Adrenal gland (tissue), 9 donors: ENCODE measurements at regions not wholly inside any gene's neighbourhood (a gene's known extent, or its start where the extent isn't known, plus 50 kb on each side); places are given as distances from the start of the nearest gene placed in this dataset.

Source experiments
- DNase-seq, 7 donors: peaks; one replicate each; pipeline ENCODE4 v3.0.0-alpha.2; 2019 to 2020
- H3K27ac ChIP-seq, 5 donors: fragments of 200-600 bp; sonication (generic) in 4 of 5; 1 replicate in 3 of 5; 2 replicates in 2 of 5; pipeline versions ENCODE4 v1.5.1 to v1.8.0; 2016 to 2020; ENCODE audit warnings: mild to moderate bottlenecking in 1 of 5
- H3K27me3 ChIP-seq: fragments of 200-600 bp; 2 replicates; pipeline ENCODE4 v1.8.0; 2021
- H3K36me3 ChIP-seq, 2 donors: fragments of 200-600 bp; replicated peaks in 1 of 2; 1 replicate in 1 of 2; 2 replicates in 1 of 2; pipeline versions ENCODE4 v1.5.1 to v1.8.0; 2018 to 2022
- H3K4me1 ChIP-seq, 2 donors: fragments of 200-600 bp; replicated peaks in 1 of 2; 1 replicate in 1 of 2; 2 replicates in 1 of 2; pipeline versions ENCODE4 v1.5.1 to v1.8.0; 2018 to 2021
- H3K4me3 ChIP-seq, 4 donors: fragments of 200-600 bp; sonication (generic) in 3 of 4; one replicate each; pipeline ENCODE4 v1.5.1; 2016 to 2018
- H3K9me3 ChIP-seq, 3 donors: fragments of 200-600 bp; sonication (generic) in 1 of 3; replicated peaks in 1 of 3; 1 replicate in 2 of 3; 2 replicates in 1 of 3; pipeline versions ENCODE4 v1.5.1 to v1.8.0; 2016 to 2021
- CTCF ChIP-seq, 6 experiments: fragments of 450-650 bp in 4 of 6; fragments of 200-600 bp in 2 of 6; sonication (generic) in 1 of 6; IDR thresholded peaks; 1 replicate in 5 of 6; 2 replicates in 1 of 6; pipeline versions ENCODE4 v1.5.1 to v1.8.0; 2016 to 2021; ENCODE audit warnings: antibody characterized with exemption in 6 of 6, mild to moderate bottlenecking in 2 of 6, moderate library complexity in 1 of 6
- POLR2A ChIP-seq, 2 donors: fragments of 450-650 bp; IDR thresholded peaks; one replicate each; pipeline ENCODE4 v1.6.1; 2017; ENCODE audit warnings: antibody characterized with exemption in 2 of 2, mild to moderate bottlenecking in 2 of 2, moderate library complexity in 1 of 2
- WGBS, 4 donors: extraction: QIAGEN DNeasy Blood & Tissue Kit in 2 of 4; methylation state at CpG; one replicate each; pipeline versions ENCODE4 v1.1.5 to v1.1.7; 2013 to 2017; 5-methylcytosine and 5-hydroxymethylcytosine counted together
- intact Hi-C, 2 donors: fragments of 100-400 bp; cut with DNase I; formaldehyde crosslinking; loops; one replicate each; pipeline versions ENCODE4 v1.14.1 to v1.15.0; 2022 to 2023
- donor health status: healthy with polysubstance abuse.
- donor health status: Bipolar disorder and iron deficiency.
- donor health status: DM: yes; HTN: yes; CAD: no.
- donor health status: DM: no; HTN: no; CAD: no.
- donor health status: DM: no; HTN: no; CAD: no.

DNA sequence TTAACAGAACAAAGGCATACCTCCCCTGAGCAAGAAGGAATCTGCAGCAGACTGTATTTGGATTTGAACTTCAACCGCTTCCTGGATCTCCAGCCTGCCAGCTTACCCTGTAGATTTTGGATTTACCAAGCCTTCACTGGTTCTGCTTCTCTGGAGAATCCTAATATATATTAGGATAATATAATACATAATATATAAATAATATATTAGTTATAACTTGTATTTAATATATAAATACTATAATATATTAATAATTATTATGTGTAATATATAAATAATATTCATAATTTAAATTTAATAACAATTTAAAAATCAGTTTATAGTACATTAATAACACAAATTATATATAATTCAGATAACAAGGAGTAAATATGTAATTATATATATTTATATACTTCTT lies 121.4 kb downstream of the COX18 start:
- no peaks in the 10 kb centered on the region for H3K36me3 ChIP-seq
- intact Hi-C loops = no loop called here
- no peak overlapping the region for H3K27ac ChIP-seq
- TF ChIP-seq CTCF (IDR thresholded peaks at IDR 0.05) (no peak), POLR2A (IDR thresholded peaks at IDR 0.05) (no peak)
- no peaks in the 10 kb centered on the region for H3K9me3 ChIP-seq
- H3K4me1 ChIP-seq = no peaks in the 10 kb centered on the region
- DNase-seq = no peak
- no peak overlapping the region for H3K4me3 ChIP-seq
- H3K27me3 ChIP-seq = no peaks in the 10 kb centered on the region
- WGBS, 4 donors = 78 to 94% (median 88%) methylated on average over 1 of the region's 1 CpG

DNA sequence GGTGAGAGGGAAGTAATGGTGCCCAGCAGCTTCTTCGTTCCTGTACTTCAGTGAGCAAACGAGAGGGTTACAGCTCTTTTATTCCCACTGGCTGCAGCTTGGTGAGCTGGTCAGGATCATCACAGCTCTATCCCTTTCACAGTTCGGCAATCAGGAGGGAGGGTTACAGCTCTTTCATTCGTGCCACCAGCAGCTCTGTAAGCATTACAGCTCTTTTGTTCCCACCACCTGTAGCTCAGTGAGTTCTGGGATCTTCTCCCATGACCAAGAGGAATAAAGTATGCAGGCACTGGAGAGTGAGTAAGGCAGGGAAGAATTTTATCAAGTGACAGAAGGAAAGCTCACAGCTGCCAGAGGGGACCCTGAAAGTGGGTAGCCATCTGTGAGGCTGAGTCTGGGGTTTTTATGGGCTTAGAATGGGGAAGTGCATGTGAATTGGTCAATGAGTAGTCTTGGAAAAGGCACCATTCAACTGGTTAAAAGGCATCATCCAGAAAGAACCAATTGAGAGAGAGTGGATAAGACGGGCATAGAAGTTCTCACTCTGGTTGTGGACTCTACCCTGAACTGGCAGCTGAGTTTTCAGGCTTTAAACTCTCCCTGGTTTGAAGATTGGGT lies 123.7 kb downstream of the COX18 start:
- TF ChIP-seq POLR2A (IDR thresholded peaks at IDR 0.05) (no peak), CTCF (IDR thresholded peaks at IDR 0.05) (no peak)
- Histone ChIP-seq H3K27ac (no peak overlapping the region), H3K4me3 (no peak overlapping the region), H3K4me1 (no peaks in the 10 kb centered on the region), H3K36me3 (no peaks in the 10 kb centered on the region), H3K27me3 (no peaks in the 10 kb centered on the region), H3K9me3 (no peaks in the 10 kb centered on the region)
- no peak for DNase-seq
- WGBS, 4 donors = 58 to 72% (median 69%) methylated on average over 5 of the region's 5 CpGs
- intact Hi-C loops = no loop called here

DNA sequence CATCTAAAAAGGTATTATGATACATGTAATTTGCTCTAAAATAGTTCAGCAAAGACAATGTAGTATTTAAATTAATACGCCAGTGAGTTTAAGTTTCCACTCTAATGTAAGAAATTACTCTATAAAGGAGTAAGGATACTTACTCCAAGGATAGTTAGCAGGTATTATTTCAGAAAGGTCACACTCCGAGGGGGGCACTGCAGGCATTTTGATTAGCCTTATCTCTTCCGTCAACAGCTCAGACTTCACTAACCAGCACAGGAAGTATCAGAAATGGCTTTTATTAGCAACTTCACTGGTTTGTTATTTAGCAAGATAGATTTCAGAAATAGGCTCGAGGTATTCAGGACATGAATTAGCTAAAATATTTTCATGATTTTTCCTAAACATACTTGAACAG lies 127.0 kb downstream of the COX18 start:
- no peaks in the 10 kb centered on the region for H3K36me3 ChIP-seq
- DNase-seq = no peak
- WGBS, 4 donors = 53 to 56% (median 54%) methylated on average over 4 of the region's 4 CpGs
- H3K27me3 ChIP-seq = no peaks in the 10 kb centered on the region
- no peaks in the 10 kb centered on the region for H3K9me3 ChIP-seq
- intact Hi-C loops = no loop called here
- no peak overlapping the region for H3K27ac ChIP-seq
- no peaks in the 10 kb centered on the region for H3K4me1 ChIP-seq
- no peak for TF ChIP-seq POLR2A (IDR thresholded peaks at IDR 0.05)
- no peak for TF ChIP-seq CTCF (IDR thresholded peaks at IDR 0.05)
- H3K4me3 ChIP-seq = no peak overlapping the region

DNA sequence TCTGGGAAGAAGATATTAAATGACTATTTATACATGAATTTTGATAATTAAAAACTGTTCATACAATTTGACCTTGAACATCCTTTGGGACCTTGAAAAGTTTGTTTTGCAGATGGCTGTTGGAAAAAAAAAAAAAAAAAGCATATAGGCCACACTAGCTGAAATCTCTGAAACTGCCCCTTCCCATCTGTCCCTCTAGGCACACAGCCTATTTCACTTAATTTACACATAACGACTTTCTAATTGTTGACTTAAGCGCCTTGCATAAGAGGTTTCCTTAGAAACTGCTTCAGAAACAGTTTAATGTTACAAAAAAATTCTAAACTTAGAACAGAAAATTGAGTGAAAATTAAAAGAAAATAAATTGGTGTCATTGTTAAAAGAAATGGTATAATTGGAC lies 131.0 kb downstream of the COX18 start:
- Histone ChIP-seq H3K9me3 (no peaks in the 10 kb centered on the region), H3K27me3 (no peaks in the 10 kb centered on the region), H3K4me3 (no peak overlapping the region), H3K27ac (no peak overlapping the region), H3K36me3 (no peaks in the 10 kb centered on the region), H3K4me1 (no peaks in the 10 kb centered on the region)
- WGBS, 4 donors = 71 to 76% (median 74%) methylated on average over 2 of the region's 2 CpGs
- intact Hi-C loops = no loop called here
- TF ChIP-seq CTCF (IDR thresholded peaks at IDR 0.05) (no peak), POLR2A (IDR thresholded peaks at IDR 0.05) (no peak)
- no peak for DNase-seq
